Esophagus (tissue), 2 donors: ENCODE measurements at regions not wholly inside any gene's neighbourhood (a gene's known extent, or its start where the extent isn't known, plus 50 kb on each side); places are given as distances from the start of the nearest gene placed in this dataset.

Experiments used
- H3K27ac ChIP-seq, 2 donors: one replicate each; pipeline ENCODE4 v1.5.1; 2013; ENCODE audit warnings: low read depth in 2 of 2, mild to moderate bottlenecking in 2 of 2, inconsistent platforms in 1 of 2, low read length in 1 of 2, moderate library complexity in 1 of 2
- H3K27me3 ChIP-seq, 2 donors: one replicate each; pipeline ENCODE4 v1.6.1; 2013; ENCODE audit warnings: low read length in 2 of 2, control low read depth in 1 of 2, mild to moderate bottlenecking in 1 of 2; ENCODE audit not compliant: insufficient read depth in 2 of 2, control insufficient read depth in 1 of 2
- H3K36me3 ChIP-seq, 2 donors: one replicate each; pipeline ENCODE4 v1.6.1; 2013; ENCODE audit warnings: low read length in 1 of 2; ENCODE audit not compliant: control insufficient read depth in 2 of 2, insufficient read depth in 2 of 2
- H3K4me1 ChIP-seq, 2 donors: one replicate each; pipeline ENCODE4 v1.6.1; 2013; ENCODE audit warnings: low read length in 1 of 2; ENCODE audit not compliant: control insufficient read depth in 2 of 2, insufficient read depth in 2 of 2
- H3K4me3 ChIP-seq, 2 donors: one replicate each; pipeline ENCODE4 v1.5.1; 2013; ENCODE audit warnings: low read length in 2 of 2, mild to moderate bottlenecking in 2 of 2, low read depth in 1 of 2, moderate library complexity in 1 of 2
- H3K9me3 ChIP-seq, 2 donors: one replicate each; pipeline ENCODE4 v1.6.1; 2013; ENCODE audit warnings: mild to moderate bottlenecking in 2 of 2, low read depth in 1 of 2, low read length in 1 of 2, moderate library complexity in 1 of 2; ENCODE audit not compliant: control insufficient read depth in 2 of 2, insufficient read depth in 1 of 2
- WGBS, 2 donors: extraction: QIAGEN DNeasy Blood & Tissue Kit; methylation state at CpG; one replicate each; pipeline ENCODE4 v1.1.7; 2013; 5-methylcytosine and 5-hydroxymethylcytosine counted together
- donor health status: healthy with polysubstance abuse.
- donor health status: Bipolar disorder and iron deficiency.

DNA sequence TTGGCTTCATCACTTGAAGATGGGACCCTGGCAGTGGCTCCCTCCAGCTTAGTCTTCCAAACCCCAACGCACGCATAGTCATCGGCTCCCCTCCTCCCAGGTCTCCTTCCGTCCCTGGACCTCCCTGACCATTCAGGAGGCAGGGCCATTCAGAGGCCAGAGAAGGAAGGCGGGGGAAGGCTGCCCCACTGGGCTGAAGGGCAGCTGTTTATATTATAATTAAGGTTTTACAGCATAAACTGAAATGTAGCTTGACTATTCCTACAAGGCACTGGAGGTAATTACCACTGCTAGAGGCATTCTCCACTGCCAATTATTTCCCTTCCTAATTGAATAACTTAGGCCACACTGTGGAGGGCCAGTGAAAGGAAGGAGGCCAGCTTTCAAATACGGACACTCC is 170.6 kb upstream of the PROX1 start:
- H3K9me3 ChIP-seq, result no peaks in the 10 kb centered on the region
- WGBS, 2 donors, result 92% methylated on average over 6 of the region's 6 CpGs
- no peak overlapping the region for H3K27ac ChIP-seq
- H3K27me3 ChIP-seq, result no peaks in the 10 kb centered on the region
- H3K4me3 ChIP-seq, result no peak overlapping the region
- no peaks in the 10 kb centered on the region for H3K4me1 ChIP-seq
- H3K36me3 ChIP-seq, result no peaks in the 10 kb centered on the region

DNA sequence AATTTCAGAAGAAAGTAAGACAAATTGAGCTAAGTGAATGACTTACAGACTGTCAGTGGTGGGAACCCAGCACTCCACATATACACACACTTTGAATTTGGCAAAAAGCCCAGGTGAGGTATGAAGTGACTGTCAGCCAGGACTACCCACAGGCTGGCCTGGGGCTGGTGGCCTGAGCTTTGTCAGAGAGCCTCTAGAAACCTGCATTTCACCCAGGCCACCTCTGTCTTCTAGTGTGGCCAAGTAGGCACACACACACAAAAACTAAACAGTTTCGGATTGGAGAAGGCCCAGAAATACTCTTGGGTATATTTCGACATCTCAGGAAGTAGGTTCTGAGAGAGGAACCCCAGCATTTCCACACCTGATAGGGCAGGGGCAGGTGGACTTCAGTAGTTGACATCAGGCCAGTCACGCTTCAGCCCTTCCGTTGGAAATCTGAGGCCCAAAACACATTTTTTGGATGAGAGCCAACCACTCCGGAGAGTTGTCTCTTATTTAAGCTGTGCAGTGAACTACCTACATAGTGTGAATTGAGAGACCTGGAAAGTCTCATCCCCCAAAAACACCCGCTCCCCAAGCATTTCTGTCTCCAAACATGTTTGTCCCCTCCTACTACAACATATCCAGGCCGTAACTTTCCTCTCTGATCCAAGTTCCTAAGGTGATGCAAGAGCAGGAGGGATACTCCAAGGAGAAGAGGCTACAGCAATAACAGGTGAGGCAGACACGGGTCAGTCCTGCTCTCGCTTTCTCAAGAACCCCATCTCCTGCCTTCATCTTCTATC is 167.2 kb upstream of the PROX1 start:
- Histone ChIP-seq H3K4me3 (no peak overlapping the region), H3K27me3 (no peaks in the 10 kb centered on the region), H3K36me3 (no peaks in the 10 kb centered on the region), H3K4me1 (no peaks in the 10 kb centered on the region), H3K9me3 (no peaks in the 10 kb centered on the region), H3K27ac (no peak overlapping the region)
- 85 to 86% methylated on average over 9 of the region's 9 CpGs for WGBS, 2 donors

DNA sequence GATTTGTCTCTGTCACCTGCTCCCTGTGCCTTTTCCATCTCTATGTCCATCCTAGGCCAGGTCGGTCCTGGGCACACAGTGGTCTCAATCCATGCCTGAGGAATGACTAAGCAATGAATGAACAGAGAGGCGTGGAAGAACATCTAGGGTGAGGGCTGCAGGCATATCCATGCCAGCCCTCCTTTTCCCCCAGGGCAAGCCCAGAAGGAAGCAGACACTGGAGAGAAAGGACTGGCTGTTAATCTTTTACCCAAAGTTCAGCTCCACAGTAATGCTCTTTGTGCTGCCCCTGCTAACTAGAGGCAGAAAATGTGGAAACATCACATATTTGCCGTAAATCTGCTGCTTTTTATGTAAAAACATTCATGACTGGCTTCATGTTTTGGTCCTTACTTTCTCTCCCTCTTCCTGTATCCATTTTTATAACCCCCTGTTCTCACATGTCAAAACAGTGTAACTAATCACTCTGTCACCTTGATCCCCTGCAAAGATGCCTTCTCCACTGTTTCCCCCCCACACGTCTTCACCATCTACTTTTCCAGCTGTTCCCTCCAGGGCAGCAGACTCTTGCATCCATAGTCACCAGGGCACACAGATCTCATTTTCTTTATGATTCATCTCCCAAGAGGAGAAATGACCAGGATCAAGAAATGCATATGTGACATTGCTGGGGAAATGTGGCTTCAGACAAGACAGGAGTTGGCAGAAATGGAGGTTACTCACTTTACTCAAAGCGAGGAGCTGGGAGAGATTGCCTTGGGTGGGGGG is 166.4 kb upstream of the PROX1 start:
- H3K36me3 ChIP-seq, result no peaks in the 10 kb centered on the region
- WGBS, 2 donors, result 81 to 83% methylated on average over 5 of the region's 5 CpGs
- H3K4me3 ChIP-seq, result no peak overlapping the region

GRCh38 chr1:213821943-213822334 is 165.8 kb upstream of the PROX1 start:
- WGBS, 2 donors, result 0% methylated on average over 1 of the region's 1 CpG
- no peaks in the 10 kb centered on the region for H3K4me1 ChIP-seq
- H3K27me3 ChIP-seq, result no peaks in the 10 kb centered on the region
- H3K27ac ChIP-seq, result no peak overlapping the region
- H3K4me3 ChIP-seq, result no peak overlapping the region
- no peaks in the 10 kb centered on the region for H3K9me3 ChIP-seq
- no peaks in the 10 kb centered on the region for H3K36me3 ChIP-seq

More for the DNA sequence above, 166.4 kb upstream of the PROX1 start:
- no peaks in the 10 kb centered on the region for H3K9me3 ChIP-seq
- no peak overlapping the region for H3K27ac ChIP-seq
- H3K27me3 ChIP-seq, result no peaks in the 10 kb centered on the region
- no peaks in the 10 kb centered on the region for H3K4me1 ChIP-seq

DNA sequence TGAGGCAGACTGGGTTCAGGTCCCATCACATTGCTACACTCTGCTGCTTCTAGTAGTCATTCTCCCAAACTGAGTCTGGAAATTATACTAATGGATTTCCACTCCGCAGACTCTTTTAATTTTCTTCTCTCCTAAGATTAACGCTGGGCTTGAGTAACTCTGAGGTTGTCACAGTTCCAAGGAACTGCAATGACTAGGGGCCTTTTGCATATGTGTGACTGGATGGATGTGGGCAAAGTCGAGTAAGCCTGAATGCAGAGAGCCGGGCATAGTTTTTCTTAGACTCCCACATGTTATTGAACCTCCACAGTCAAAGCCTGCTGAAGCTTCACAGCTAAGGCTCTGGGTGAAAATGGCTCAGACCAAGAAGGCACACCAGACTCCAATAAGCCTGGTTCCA is 160.9 kb upstream of the PROX1 start:
- Histone ChIP-seq H3K9me3 (no peaks in the 10 kb centered on the region), H3K27ac (no peak overlapping the region), H3K4me1 (no peaks in the 10 kb centered on the region), H3K36me3 (no peaks in the 10 kb centered on the region), H3K4me3 (no peak overlapping the region), H3K27me3 (peaks cover 0 to 4% of the 10 kb centered on the region in 2 donors)
- WGBS, 2 donors, result 90 to 94% methylated on average over 4 of the region's 4 CpGs

DNA sequence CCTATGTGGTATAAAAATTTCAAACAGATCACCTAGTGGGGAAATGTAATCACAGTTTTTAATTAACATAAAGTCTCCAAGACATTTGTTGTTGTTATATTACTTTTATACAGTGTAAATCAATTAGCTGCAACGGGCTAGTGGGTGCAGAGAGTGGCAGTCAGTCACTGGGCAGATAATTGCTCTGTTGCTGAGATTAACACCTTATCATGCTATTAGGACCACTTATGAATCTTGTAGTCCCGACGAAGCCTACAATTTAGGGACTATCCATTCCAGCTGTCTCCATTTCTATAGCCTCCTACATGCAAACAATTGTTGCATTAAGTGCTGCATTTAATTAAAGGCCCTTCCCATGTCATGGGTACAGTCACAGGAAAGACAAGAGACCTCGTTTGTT is 158.9 kb upstream of the PROX1 start:
- WGBS, 2 donors, result 62% methylated on average over 4 of the region's 4 CpGs
- H3K4me1 ChIP-seq, result no peaks in the 10 kb centered on the region
- no peak overlapping the region for H3K4me3 ChIP-seq
- H3K27ac ChIP-seq, result no peak overlapping the region
- no peaks in the 10 kb centered on the region for H3K36me3 ChIP-seq
- peaks cover 0 to 4% of the 10 kb centered on the region in 2 donors for H3K27me3 ChIP-seq
- no peaks in the 10 kb centered on the region for H3K9me3 ChIP-seq

DNA sequence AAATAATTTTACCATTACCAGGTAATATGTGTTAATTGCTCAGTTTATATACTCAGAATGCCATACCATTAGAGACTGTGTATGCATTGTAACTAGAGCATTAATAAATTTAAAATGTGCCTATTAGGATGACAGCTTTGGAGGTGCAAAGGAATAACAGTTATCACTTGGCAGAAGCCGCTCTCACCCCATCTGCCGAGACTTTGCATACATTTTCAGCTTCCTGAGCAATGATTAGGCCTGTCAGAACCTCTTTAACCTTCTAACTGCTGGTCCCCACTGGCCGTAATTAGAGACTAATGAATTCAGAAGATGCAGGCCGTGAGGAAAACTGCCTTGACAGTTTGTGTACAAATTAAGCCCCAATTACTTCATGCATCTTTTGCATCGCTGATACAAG is 158.0 kb upstream of the PROX1 start:
- Histone ChIP-seq H3K9me3 (no peaks in the 10 kb centered on the region), H3K27ac (no peak overlapping the region), H3K4me3 (no peak overlapping the region), H3K4me1 (no peaks in the 10 kb centered on the region), H3K27me3 (peaks cover 0 to 4% of the 10 kb centered on the region in 2 donors), H3K36me3 (no peaks in the 10 kb centered on the region)
- WGBS, 2 donors, result 72 to 73% methylated on average over 5 of the region's 5 CpGs

DNA sequence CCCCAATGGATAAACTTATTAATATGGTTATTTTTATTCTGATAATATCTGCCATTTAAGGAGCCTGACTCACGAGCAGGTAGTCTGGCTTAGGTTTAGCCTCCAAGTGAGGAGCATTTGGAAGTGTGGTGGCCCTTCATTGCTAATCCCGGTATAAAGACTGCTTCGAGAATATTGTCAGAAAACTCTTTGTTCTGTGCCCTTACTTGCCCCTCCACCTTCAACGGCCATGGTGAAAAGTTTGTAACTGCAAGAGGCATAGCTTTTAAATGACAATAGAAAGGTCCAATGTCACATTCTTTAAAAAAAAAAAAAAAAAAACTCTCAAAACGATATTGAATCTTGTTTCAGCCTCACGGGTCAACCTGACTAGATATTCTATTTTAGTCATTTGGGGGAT is 157.4 kb upstream of the PROX1 start:
- H3K4me1 ChIP-seq, result no peaks in the 10 kb centered on the region
- H3K9me3 ChIP-seq, result no peaks in the 10 kb centered on the region
- H3K4me3 ChIP-seq, result no peak overlapping the region
- WGBS, 2 donors, result 65 to 76% methylated on average over 6 of the region's 6 CpGs
- H3K27ac ChIP-seq, result no peak overlapping the region
- peaks cover 0 to 4% of the 10 kb centered on the region in 2 donors for H3K27me3 ChIP-seq
- no peaks in the 10 kb centered on the region for H3K36me3 ChIP-seq

- no peak overlapping the region for H3K27ac ChIP-seq
- H3K9me3 ChIP-seq, result no peaks in the 10 kb centered on the region
- WGBS, 2 donors, result 68 to 70% methylated on average over 3 of the region's 3 CpGs
- H3K36me3 ChIP-seq, result no peaks in the 10 kb centered on the region
- H3K4me3 ChIP-seq, result no peak overlapping the region
- H3K4me1 ChIP-seq, result no peaks in the 10 kb centered on the region
- no peaks in the 10 kb centered on the region for H3K27me3 ChIP-seq
Observed at GRCh38 chr1:213840575-213840974, 147.2 kb upstream of the PROX1 start.

DNA sequence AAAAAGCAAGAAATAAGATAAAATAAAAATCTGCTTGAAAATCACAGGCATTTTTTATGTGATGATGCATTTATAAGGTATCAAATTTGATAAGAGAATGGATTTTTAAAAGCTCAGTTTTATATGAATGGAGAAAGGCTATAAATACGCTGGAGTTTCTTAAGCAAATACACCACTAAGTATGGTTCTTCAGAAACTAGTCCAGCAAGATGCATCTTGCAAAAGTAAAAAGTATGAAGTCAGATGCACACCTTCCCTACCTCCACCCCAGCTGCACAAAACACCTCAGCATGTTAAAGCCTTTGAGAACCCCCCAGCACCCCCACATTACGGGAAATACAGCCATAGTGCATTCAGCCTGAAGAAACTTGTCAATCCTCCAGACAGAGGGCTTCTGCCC is 143.1 kb upstream of the PROX1 start:
- H3K4me3 ChIP-seq, result no peak overlapping the region
- H3K4me1 ChIP-seq, result no peaks in the 10 kb centered on the region
- H3K27me3 ChIP-seq, result no peaks in the 10 kb centered on the region
- H3K27ac ChIP-seq, result no peak overlapping the region
- H3K9me3 ChIP-seq, result no peaks in the 10 kb centered on the region
- WGBS, 2 donors, result 64 to 78% methylated on average over 2 of the region's 2 CpGs
- H3K36me3 ChIP-seq, result no peaks in the 10 kb centered on the region
